GM21737 (cell line): ENCODE measurements at regions not wholly inside any gene's neighbourhood (a gene's known extent, or its start where the extent isn't known, plus 50 kb on each side); places are given as distances from the start of the nearest gene placed in this dataset.

Experiments used
- ATAC-seq: cut with Tn5 transposase; IDR thresholded peaks from one replicate; pipeline ENCODE4 v1.9.1; 2021; ENCODE audit warnings: mild to moderate bottlenecking, moderate library complexity; ENCODE audit not compliant: unreplicated experiment

DNA sequence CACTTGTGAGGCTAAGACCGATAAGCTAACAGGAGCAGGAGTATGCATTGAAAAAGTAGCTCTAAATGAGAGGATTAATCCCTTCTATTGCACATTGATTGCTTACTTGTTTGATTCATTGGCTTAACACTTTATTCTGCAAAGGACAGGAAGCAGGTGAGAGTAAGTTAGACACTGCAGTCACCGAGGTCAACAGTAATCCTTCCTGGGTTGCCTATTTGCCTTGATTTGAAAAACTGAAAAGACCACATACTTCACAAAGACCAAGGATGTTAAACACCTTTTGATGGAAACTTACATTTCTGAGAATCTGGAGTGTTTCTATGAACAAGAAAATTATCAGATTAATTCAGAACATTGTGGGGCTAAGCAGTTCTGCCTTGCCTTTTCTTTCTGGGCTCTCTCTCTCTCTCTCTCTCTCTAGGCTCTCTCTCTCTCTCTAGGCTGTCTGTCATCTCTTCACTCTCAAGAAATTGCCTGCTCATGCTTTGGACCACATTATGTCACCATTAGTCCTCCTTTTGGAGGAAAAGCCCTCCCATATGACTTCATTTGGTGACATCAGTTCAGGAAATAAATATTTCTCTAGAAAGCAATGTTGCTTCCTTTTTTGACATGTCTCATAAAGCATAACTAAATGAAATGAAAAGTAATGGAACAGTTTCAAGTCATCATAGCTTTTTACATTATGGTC, 103.8 kb downstream of the TNFSF18 start:
- no peak for ATAC-seq

DNA sequence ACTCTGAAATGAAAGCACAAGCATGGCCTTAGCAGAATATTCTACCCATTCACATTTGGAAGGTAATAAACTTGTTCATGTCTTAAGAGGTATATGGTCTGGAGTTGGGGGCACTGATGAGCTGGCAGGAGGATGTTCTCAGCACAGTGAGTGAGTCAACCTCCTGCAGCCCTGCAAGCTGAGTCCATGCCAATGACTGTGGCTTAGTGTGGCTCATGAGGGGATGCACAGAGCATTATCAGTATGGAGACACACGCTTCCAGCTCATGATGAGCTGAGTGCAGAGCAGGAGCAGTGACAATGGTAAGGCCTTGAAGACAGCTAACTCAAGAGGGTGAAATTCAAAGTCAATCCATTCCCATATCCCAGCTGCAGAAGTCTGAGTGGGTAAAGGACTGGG, 102.3 kb downstream of the TNFSF18 start:
- ATAC-seq = no peak

DNA sequence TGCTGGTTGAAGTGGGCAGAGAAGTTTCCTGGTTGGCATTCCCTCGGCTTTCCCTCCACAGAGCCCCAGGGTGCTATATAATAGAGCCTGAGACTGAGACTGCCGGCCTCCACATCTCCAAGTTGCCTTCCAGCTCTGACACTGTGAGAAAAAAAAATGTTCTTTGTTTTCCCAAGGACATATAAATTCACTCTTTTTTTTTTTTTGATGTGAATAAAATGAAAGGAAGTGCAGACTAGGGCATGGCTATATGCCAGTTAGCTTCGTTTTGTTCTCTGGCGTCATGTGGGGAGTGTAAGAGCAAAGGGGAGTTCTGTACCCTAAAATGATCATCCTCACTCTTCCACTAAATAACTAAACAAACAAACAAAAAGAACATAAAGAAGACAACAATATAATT, 101.6 kb downstream of the TNFSF18 start:
- ATAC-seq = no peak

DNA sequence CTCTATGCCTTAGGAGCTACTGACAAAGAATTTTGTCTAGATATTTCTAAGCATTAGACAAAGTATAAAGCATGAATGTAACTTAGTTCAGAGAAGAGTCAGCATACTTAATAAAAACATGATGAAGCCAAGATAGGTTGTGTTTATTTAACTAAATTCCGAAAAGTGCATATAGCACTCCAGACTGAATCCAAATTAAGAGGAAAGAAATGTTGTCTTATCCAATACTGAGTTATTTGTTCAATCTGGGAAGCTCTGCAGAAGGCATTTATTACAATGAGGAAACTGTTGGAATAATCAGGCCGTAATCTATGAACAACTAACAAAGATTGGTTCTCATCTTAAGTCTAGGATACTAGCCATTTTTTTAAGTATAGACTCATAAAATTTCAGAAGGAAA, 100.2 kb downstream of the TNFSF18 start:
- no peak for ATAC-seq

DNA sequence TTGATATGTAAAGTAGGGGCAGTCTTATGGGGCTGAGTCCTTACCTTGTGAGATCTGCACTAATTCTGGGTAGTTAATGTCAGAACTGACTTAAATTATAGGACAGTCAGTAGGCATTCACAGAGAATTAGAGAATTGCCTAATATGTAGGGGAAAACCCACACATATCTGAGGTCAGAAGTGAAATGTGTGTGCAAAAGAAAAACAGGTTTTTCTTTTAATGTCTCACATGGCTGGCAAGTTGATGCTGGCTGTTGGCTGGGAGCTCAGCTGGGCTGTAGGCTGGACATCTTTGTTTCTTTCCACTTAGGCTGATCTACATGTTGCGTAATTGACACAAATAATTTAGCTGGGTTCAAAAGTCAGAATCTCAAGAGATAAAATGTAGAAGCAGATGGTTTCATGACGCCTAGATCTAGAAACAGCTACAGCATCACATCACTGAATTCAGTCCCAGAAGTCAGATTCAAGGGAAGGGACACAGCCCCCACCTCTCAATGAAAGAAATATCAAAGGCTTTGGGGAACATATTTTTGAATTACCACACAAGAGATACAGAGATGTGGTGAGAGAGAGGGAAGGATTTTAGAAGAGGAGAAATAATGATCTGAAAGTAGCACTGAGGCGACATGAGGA, 98.9 kb downstream of the TNFSF18 start:
- no peak for ATAC-seq

DNA sequence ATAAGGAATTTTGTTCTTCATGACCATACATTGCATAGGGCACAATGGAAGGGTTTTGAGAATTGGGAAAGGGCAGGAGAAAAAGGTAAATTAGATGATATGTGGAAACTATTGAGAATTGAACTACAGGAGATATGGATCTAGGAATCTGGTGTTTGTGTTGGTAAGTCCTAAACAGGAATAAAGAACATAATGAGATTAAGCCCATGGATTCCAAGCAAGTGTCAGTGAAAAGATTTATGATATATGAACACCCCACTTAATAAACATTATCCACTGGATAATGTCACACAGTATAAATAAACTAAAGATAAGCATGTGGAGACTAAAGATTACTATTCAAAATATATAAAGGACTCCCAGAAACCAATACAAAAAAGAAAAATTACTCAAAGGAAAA, 98.2 kb downstream of the TNFSF18 start:
- ATAC-seq = no peak

DNA sequence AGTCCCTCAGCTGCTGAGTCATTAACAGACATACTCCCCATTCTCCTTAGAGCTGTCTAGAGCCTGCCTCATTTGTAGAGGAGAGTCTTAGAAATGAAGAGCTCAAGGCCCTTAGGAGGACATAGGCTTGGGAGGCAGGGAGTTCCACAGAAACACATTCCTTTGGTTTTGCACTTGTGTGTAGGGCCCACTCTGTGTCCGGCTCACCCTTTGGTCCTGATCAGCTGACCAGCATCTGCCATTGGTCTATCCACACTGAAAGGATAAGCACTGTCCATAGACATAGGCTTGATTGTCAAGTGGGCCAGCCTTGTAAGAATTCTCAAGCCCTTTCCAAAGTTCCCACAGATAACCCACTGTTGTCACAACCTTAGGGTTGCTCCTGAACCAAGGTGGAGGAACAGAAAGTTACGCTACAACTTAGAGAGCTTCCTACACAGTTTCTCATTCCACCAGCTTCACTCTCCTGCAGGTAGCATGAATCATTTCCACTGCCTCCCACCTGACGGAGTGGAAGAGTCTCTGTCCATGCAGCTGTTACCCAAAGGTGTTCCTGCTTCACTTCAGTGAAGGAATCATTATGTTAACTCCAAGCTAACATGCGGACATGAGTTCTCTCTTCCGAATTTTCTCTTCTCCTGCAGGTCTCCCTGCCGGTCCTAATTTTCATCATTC, 96.1 kb downstream of the TNFSF18 start:
- ATAC-seq = no peak

DNA sequence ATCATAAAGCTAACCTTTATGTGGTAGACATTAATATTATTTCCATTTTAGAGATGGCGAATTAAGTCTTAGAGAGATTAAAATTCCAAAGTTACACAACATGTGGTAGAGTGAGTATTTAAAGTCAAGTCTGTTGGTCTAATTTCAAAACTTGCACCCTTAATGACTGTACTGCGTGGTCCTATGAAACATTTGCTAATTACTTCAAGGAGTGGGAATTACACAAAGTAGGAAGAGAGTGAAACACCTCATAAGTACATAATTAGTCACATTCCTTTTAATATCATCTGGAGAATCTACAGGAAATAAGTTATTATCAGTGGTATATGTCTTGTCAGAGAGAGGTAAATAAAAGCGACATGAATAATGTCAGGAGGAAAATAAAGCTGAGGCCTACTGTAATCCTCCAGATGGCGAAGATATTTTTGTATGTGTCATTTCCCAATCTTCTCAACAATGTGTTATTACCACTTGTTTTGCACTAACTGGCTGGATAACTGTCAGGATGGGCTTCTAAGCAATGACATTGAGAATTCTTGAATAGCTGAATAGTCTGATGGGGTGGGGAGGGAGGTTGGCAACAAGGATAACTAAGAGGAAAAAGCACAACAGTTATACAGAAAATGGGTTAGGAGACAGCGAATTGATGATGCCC, 95.5 kb downstream of the TNFSF18 start:
- no peak for ATAC-seq

DNA sequence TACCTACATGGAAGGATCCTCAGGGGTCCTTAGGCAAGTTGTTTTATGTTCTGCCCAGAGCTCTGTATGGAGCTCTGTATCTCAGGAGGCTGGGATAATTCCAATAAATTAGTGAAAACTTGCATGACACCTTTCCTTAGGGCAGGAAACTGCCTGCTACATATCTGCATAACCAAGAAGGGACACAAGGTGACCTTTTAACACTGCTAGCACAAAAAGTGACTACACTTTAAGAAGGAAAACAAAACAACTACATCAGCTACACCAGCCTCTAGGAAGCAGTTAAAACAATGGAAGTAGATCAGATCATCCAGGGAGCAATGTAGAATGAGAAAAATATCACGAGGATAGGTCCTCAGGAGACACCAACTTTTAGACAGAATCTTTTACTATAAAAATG, 93.9 kb downstream of the TNFSF18 start:
- no peak for ATAC-seq

DNA sequence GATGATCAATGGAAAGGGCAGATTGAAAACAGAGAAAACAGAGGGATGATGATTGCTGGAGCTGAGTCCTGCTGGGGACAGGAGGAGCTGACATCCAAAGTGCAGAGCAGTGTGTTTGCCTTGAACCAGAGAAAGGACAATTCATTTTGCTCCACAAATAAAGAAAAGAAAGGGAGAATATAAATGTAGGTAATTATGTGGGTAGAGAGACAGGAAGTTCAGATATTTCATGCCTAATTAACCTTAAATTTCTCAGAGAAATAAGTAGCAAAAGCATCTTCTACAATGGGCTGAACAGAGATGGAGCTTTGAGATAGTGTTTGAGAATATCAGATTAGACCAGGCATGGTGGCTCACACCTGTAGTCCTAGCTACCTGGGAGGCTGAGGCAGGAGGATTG, 93.2 kb downstream of the TNFSF18 start:
- ATAC-seq = no peak

DNA sequence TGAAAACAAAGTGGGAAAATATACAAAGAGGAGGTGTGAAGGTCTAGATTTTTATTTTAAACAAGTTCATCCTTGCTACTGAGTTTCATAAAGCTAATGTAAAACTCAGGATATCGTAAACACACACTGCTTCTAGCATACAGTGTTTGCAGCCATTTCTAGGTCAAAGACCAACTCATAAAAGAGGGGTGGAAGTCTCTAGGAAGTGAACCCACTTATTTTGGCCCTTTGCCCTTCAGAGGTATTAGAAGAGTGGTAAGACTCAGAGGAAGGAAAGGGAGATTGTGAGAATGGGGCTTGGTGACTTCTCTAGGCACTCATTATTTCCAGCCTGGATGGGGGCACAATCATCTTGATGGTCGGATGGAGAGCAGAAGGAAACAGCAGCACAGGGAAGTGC, 91.2 kb downstream of the TNFSF18 start:
- ATAC-seq = no peak

DNA sequence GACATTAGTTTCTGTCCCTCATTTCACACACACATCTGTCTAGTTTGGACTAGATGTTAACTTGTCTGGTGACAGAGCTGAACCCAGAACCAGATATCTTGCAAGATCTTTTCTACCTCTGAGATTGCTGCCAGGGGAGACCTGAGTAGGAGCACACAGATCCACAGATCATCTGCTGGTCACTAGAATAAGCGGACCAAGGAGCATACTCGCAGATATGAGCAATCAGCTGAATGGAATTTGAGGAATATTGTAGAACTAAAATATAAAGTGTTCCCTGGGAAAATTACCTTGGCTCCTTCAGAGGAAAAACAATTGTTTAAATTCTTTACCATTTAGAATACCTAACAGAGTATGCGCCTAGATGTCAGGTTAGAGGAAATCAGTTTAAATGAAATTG, 90.7 kb downstream of the TNFSF18 start:
- no peak for ATAC-seq

DNA sequence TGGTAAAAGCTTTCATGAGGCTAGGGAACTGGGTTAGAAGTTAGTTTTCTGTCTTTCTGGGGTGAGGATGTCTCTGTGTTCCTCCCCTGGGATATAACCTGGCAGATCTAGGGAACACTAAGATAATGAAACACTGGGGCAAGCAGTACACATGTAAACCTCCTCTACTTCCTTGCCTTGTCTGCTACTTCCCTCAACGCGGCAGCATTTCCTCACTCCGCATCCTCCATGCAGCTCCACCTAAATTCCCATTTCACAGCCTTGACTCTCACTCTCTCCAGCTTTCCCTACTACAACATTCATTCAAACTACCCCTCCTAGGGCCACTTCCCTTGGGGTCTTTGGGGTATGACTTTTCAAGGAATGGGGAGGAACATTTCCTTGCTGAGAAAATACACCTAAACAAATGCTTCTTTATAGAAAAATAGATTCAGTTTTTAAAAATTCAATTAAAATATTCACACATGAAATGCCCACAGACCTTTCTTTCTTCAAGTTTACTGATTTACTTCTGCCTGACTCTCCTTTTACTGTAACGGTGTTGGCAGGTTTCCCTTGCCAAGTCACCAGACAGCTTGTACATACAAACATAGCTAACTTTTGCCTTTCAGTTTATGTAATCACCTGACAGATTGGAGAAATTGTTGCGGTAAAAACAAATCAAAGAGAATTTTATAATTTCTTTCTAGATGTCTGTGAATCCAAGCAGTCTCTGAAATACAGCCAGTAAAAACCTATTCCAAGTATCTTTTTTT, 90.1 kb downstream of the TNFSF18 start:
- no peak for ATAC-seq

DNA sequence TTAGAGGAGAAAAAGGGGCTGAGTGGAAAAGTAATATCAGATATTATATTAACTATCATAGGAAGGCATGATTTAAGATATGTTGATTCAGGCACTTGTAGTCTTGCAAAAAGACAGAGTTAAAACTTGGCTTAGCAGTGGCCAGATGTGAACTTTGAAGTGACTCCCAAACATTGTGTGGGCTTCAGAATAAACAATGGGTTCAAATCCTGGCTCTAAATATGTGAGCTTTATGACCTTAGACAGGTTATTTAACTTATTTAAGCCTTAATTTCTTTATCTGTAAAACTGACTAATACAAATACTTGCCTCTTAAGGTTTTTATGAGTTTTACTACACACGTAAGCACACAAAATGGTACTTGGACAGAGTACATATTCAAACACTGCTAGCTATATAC, 85.9 kb downstream of the TNFSF18 start:
- no peak for ATAC-seq

DNA sequence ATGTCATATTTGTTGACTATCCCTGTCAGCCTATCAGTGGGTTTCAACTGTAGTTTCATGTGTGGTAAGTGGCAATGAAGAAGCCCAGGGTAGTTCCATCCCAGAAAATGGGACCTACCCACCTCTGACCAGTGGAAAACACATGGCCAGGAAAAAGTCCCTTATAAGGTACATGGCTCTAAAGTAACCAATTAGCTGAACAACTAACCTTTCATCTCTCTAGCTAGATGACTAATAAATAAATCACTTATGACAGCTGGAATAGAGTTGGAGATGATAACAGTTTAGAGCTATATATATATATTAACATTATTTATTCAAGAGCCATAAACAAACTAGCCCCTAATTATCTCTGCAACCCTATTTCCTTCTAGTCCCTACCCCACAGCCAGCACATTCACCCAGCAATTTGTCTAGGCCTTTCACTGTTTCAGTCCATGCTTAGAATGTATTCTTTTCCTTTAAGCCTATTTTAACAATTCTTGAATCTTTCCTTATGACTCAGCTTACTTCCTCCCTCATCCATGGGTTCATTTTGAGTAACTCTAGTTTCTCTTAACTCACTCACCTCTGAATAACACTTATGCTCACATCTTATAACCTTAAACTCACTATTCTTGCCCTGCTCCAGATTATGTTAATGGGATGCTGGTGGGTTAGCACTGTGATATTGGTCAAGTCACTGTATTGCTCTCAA, 83.7 kb downstream of the TNFSF18 start:
- no peak for ATAC-seq

DNA sequence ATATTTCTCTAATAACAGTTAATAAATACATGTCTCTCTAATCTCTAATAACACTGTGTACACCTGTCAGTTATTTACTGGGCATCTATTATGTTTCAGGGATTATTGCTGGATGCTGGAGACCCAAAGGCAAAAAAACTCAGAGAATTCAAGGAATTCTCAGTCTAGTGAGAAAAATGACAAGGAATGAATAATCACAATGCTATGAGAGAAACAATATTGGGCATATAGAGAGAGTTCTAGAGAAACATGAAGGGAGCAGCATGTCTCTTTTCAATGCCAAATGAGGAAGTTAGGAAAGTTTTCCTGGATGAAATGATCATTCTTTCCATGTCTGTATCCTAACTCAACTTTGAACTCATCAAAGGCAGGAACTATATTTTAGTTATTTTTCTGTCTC, 82.8 kb downstream of the TNFSF18 start:
- no peak for ATAC-seq

DNA sequence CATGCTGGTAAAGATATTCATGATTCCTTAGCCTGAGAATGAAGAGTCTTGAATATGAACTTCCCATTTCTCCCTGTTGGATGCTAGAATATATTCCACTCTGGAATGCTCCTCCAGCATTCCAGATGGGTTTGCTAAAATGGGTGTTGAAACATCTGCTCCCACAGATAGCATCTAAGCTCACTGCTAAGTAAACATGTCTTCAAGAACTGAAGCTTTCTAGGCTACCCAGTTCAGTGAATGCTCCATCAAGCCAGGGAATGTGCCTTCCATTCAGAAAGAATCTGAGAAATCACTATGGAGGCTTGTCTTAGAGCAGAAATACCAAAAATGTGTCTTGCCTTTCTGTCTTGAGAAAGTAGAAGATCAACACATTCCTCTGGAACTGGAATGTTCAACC, 81.1 kb downstream of the TNFSF18 start:
- no peak for ATAC-seq

DNA sequence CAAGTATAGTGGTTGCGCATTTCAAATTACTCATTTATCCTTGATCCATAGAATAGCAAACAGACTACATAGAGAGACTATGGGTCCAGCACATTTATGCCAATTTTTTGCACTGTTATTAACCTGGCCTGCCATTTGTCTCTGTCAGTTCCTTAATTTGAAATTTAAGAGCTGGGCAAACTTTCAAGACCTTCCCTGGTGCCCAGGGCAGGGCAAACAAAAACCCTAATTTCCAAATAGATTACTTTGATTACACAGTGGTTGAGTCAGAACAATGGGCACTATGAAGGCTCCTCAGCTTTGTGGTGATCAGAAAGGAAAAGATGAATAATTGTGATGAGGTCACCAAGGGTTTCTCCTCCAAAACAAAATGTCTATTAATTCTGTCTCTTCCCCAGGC, 80.6 kb downstream of the TNFSF18 start:
- ATAC-seq = no peak

DNA sequence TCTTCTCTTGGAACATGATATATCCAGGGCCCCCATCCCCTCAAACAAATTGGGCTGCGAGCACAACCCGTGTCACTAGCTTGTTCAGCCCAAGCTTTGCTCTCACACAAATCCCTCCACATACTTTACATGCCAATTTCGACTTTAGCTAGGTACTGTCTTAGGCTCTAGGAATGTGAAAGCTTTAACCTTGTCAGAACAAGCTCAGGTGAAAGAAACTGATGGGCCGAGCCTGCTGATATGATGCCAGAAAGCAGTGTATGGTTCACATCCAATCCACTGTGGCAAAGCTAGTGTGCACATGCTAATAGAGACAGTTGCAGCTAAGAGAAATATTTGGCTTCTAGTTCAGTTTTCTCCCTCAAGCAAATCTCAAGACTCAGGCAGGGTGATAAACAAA, 79.5 kb downstream of the TNFSF18 start:
- no peak for ATAC-seq

DNA sequence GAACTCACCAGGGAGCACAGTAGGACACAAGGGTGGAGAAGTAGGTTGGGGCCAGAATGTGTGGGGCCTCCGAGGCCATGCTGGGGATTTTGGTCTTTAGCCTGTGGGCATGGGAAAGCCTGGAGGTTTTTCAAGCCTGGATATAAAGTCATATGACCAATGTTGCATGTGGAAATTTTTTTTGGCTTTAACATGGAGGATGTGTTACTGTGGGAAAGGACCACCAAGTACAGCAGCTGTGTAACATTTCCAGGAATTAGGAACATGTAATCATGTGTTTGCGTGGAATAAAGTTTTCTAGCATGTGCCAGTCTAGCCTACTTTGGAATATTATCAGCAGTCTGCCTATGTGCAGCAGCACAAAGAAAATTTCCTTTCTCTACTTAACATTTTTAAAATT, 78.5 kb downstream of the TNFSF18 start:
- ATAC-seq = no peak

DNA sequence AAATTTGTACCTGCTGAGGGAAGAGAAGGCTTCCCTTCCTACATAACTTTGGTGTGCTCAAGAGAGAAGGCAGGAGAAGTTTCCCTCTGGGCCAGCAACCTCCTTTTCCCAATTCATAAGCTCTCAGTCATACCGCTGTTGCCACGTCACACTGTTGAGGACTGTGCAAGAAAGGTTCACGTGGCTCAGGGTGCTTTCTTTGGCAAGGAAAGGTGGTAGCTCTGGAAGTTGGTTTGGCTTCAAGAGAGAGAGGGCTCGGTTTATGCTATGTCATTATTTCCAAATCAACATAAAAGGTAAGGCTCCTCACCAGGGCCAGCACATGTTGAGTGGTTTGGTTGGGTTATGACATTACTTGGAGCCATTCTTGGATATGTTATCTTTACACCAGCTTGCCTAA, 77.3 kb downstream of the TNFSF18 start:
- ATAC-seq = no peak
